ENCODE measurements at regions not wholly inside any gene's neighbourhood (a gene's known extent, or its start where the extent isn't known, plus 50 kb on each side); places are given as distances from the start of the nearest gene placed in this dataset.

DNA sequence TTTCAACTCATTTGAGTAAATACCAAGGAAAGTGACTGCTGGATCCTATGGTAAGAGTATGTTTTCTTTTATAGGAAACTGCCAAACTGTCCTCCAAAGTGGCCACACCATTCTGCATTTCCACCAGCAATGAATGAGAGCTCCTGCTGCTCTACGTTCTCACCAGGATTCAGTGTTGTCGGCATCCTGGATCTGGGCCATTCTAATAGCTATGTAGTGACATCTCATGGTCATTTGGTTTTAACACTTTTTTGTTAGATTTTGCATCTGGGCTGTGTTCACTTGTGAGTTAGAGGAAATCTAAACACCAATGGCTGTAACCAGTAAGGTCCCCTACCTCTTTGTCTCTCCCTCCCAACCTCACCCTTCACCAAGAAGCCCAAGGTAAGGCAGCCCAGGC is 115.9 kb downstream of the ATPSCKMT start:
- TF ChIP-seq, protein P1, sequence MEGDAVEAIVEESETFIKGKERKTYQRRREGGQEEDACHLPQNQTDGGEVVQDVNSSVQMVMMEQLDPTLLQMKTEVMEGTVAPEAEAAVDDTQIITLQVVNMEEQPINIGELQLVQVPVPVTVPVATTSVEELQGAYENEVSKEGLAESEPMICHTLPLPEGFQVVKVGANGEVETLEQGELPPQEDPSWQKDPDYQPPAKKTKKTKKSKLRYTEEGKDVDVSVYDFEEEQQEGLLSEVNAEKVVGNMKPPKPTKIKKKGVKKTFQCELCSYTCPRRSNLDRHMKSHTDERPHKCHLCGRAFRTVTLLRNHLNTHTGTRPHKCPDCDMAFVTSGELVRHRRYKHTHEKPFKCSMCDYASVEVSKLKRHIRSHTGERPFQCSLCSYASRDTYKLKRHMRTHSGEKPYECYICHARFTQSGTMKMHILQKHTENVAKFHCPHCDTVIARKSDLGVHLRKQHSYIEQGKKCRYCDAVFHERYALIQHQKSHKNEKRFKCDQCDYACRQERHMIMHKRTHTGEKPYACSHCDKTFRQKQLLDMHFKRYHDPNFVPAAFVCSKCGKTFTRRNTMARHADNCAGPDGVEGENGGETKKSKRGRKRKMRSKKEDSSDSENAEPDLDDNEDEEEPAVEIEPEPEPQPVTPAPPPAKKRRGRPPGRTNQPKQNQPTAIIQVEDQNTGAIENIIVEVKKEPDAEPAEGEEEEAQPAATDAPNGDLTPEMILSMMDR (optimal IDR thresholded peaks at IDR 0.05 in 1 of 3, IDR thresholded peaks at IDR 0.05 in 1 of 3, conservative IDR thresholded peaks at IDR 0.05 in 1 of 3; ENCODE audit: extremely low read depth in 1 of 3, insufficient read depth in 2 of 3, low read length in 3 of 3), result no peak
- TF ChIP-seq EZH2 (IDR thresholded peaks at IDR 0.05; ENCODE audit: low read length), result no peak
- no peaks in the 10 kb centered on the region for H4K20me1 ChIP-seq (ENCODE audit: control insufficient read depth, extremely low read depth, insufficient read depth, low read length)
- no peaks in the 10 kb centered on the region for H3K79me2 ChIP-seq (ENCODE audit: control insufficient read depth, insufficient read depth, low read length)
- FAIRE-seq (no peak), DNase-seq (ENCODE audit: low read depth, low spot score) (no peak)
- no peak overlapping the region for H3K4me2 ChIP-seq (ENCODE audit: control insufficient read depth, extremely low read depth, insufficient read depth, low read depth, low read length)
- no peaks in the 10 kb centered on the region for H3K9me1 ChIP-seq (ENCODE audit: control insufficient read depth, extremely low read depth, insufficient read depth, low read length)
- H3K9me3 ChIP-seq (ENCODE audit: control insufficient read depth, low read depth, low read length), result no peaks in the 10 kb centered on the region
- no peaks in the 10 kb centered on the region for H3K36me3 ChIP-seq (ENCODE audit: control insufficient read depth in 2 of 2, extremely low read depth in 1 of 2, insufficient read depth in 2 of 2, low read length in 2 of 2)
- H3K27me3 ChIP-seq (ENCODE audit: control insufficient read depth, extremely low read depth, insufficient read depth, low read length), result no peaks in the 10 kb centered on the region
- H3K4me1 ChIP-seq (ENCODE audit: control insufficient read depth, extremely low read depth, insufficient read depth, low read length), result no peaks in the 10 kb centered on the region
- dilution Hi-C loops (cut with MboI; ENCODE audit: extremely low pct_ligation_motif_present, low sequenced_read_pairs), result no loop called here
- no peak overlapping the region for H3K9ac ChIP-seq (ENCODE audit: control insufficient read depth, extremely low read depth, insufficient read depth, low read length)
- no peak overlapping the region for H3K4me3 ChIP-seq (ENCODE audit: control insufficient read depth in 2 of 3, extremely low read depth in 1 of 3, insufficient read depth in 2 of 3, low read depth in 1 of 3, low read length in 3 of 3)
- H2AFZ ChIP-seq (ENCODE audit: control insufficient read depth, low read length), result no peak overlapping the region
- no peak overlapping the region for H3K27ac ChIP-seq (ENCODE audit: control insufficient read depth, insufficient read depth, low read length)

DNA sequence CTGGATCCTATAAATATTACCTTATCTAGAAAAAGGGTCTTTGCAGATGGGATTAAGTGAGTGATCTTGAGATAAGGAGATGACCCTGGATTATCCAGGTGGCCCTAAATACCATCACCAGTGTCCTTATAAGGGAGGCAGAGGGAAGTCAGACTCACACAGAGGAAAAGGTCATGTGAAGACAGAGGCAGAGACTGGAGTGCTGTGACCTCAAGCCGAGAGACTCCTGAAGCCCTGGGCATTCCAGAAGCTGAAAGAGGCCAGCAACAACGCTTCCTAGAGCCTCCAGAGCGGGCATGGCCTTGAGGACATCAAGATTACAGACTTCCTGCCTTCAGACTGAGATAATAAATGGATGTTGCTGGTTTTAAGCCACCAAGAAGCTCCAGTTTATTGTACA is 118.8 kb downstream of the ATPSCKMT start:
- dilution Hi-C loops (cut with MboI; ENCODE audit: extremely low pct_ligation_motif_present, low sequenced_read_pairs), result no loop called here
- Histone ChIP-seq H2AFZ (ENCODE audit: control insufficient read depth, low read length) (no peak overlapping the region), H3K36me3 (ENCODE audit: control insufficient read depth in 2 of 2, extremely low read depth in 1 of 2, insufficient read depth in 2 of 2, low read length in 2 of 2) (no peaks in the 10 kb centered on the region), H4K20me1 (ENCODE audit: control insufficient read depth, extremely low read depth, insufficient read depth, low read length) (no peaks in the 10 kb centered on the region), H3K27ac (ENCODE audit: control insufficient read depth, insufficient read depth, low read length) (no peak overlapping the region), H3K27me3 (ENCODE audit: control insufficient read depth, extremely low read depth, insufficient read depth, low read length) (no peaks in the 10 kb centered on the region), H3K4me2 (ENCODE audit: control insufficient read depth, extremely low read depth, insufficient read depth, low read depth, low read length) (no peak overlapping the region), H3K4me1 (ENCODE audit: control insufficient read depth, extremely low read depth, insufficient read depth, low read length) (no peaks in the 10 kb centered on the region), H3K9me3 (ENCODE audit: control insufficient read depth, low read depth, low read length) (no peaks in the 10 kb centered on the region), H3K79me2 (ENCODE audit: control insufficient read depth, insufficient read depth, low read length) (no peaks in the 10 kb centered on the region), H3K4me3 (ENCODE audit: control insufficient read depth in 2 of 3, extremely low read depth in 1 of 3, insufficient read depth in 2 of 3, low read depth in 1 of 3, low read length in 3 of 3) (no peak overlapping the region), H3K9me1 (ENCODE audit: control insufficient read depth, extremely low read depth, insufficient read depth, low read length) (no peaks in the 10 kb centered on the region), H3K9ac (ENCODE audit: control insufficient read depth, extremely low read depth, insufficient read depth, low read length) (no peak overlapping the region)
- no peak for DNase-seq (ENCODE audit: low read depth, low spot score)
- TF ChIP-seq, protein P1 (optimal IDR thresholded peaks at IDR 0.05 in 1 of 3, IDR thresholded peaks at IDR 0.05 in 1 of 3, conservative IDR thresholded peaks at IDR 0.05 in 1 of 3; ENCODE audit: extremely low read depth in 1 of 3, insufficient read depth in 2 of 3, low read length in 3 of 3), result no peak
- no peak for TF ChIP-seq EZH2 (IDR thresholded peaks at IDR 0.05; ENCODE audit: low read length)
- FAIRE-seq, result no peak
